Loucy (cell line): ENCODE measurements at regions not wholly inside any gene's neighbourhood (a gene's known extent, or its start where the extent isn't known, plus 50 kb on each side); places are given as distances from the start of the nearest gene placed in this dataset.

ENCODE experiments used
- H2AFZ ChIP-seq: fragments of 200-600 bp; sonication (generic); 2 replicates; pipeline ENCODE4 v1.6.0; 2016; ENCODE audit warnings: antibody characterized with exemption, mild to moderate bottlenecking, low read length, moderate library complexity
- H3F3A ChIP-seq: fragments of 200-600 bp; 2 replicates; pipeline ENCODE4 v1.6.0; 2016; ENCODE audit warnings: antibody characterized with exemption, low read depth, mild to moderate bottlenecking
- H3K27me3 ChIP-seq: fragments of 200-600 bp; sonication (generic); 2 replicates; pipeline ENCODE4 v1.6.1; 2014; ENCODE audit warnings: low read length, mild to moderate bottlenecking; ENCODE audit not compliant: insufficient read depth, poor library complexity, severe bottlenecking
- H3K36me3 ChIP-seq: fragments of 200-600 bp; sonication (generic); 2 replicates; pipeline ENCODE4 v1.6.1; 2016; ENCODE audit warnings: low read length; ENCODE audit not compliant: insufficient read depth
- H3K4me1 ChIP-seq: fragments of 200-600 bp; sonication (generic); 2 replicates; pipeline ENCODE4 v1.5.1; 2014; ENCODE audit warnings: low read length, mild to moderate bottlenecking; ENCODE audit not compliant: insufficient read depth, poor library complexity, severe bottlenecking
- H3K4me2 ChIP-seq: fragments of 200-600 bp; sonication (generic); 2 replicates; pipeline ENCODE4 v1.6.0; 2014; ENCODE audit warnings: antibody characterized with exemption, low read length, low read depth, mild to moderate bottlenecking; ENCODE audit not compliant: poor library complexity, severe bottlenecking
- H3K4me3 ChIP-seq: fragments of 200-600 bp; sonication (generic); 2 replicates; pipeline ENCODE4 v1.5.1; 2014; ENCODE audit warnings: low read length, mild to moderate bottlenecking, mixed read lengths; ENCODE audit not compliant: poor library complexity, severe bottlenecking
- H3K79me2 ChIP-seq: fragments of 200-600 bp; sonication (generic); 2 replicates; pipeline ENCODE4 v1.6.1; 2014; ENCODE audit warnings: low read length; ENCODE audit not compliant: insufficient read depth
- H3K9ac ChIP-seq: fragments of 200-600 bp; sonication (generic); 2 replicates; pipeline ENCODE4 v1.6.0; 2014; ENCODE audit warnings: mild to moderate bottlenecking, low read depth, low read length, moderate library complexity; ENCODE audit not compliant: poor library complexity, severe bottlenecking
- H3K9me2 ChIP-seq: fragments of 200-600 bp; sonication (generic); replicated peaks from 2 replicates; pipeline ENCODE4 v1.6.1; 2016; ENCODE audit warnings: low read depth, low read length, mixed read lengths
- H3K9me3 ChIP-seq: fragments of 200-600 bp; sonication (generic); 2 replicates; pipeline ENCODE4 v1.6.1; 2014; ENCODE audit warnings: mild to moderate bottlenecking, antibody characterized with exemption, low read length, low read depth; ENCODE audit not compliant: insufficient read depth
- H4K20me1 ChIP-seq: fragments of 200-600 bp; sonication (generic); 2 replicates; pipeline ENCODE4 v1.6.0; 2014; ENCODE audit warnings: antibody characterized with exemption, low read length, mild to moderate bottlenecking; ENCODE audit not compliant: insufficient read depth, poor library complexity, severe bottlenecking
- EZH2phosphoT487 ChIP-seq: fragments of 200-600 bp; IDR thresholded peaks from 2 replicates; pipeline ENCODE4 v1.6.1; 2018; ENCODE audit warnings: antibody characterized with exemption, mild to moderate bottlenecking, moderate library complexity, borderline replicate concordance
- TF ChIP-seq, protein P1 (sequence below): fragments of 200-600 bp; sonication (generic); conservative IDR thresholded peaks from 2 replicates; pipeline ENCODE4 v1.5.1; 2014; ENCODE audit warnings: mild to moderate bottlenecking, antibody characterized with exemption, low read length

DNA sequence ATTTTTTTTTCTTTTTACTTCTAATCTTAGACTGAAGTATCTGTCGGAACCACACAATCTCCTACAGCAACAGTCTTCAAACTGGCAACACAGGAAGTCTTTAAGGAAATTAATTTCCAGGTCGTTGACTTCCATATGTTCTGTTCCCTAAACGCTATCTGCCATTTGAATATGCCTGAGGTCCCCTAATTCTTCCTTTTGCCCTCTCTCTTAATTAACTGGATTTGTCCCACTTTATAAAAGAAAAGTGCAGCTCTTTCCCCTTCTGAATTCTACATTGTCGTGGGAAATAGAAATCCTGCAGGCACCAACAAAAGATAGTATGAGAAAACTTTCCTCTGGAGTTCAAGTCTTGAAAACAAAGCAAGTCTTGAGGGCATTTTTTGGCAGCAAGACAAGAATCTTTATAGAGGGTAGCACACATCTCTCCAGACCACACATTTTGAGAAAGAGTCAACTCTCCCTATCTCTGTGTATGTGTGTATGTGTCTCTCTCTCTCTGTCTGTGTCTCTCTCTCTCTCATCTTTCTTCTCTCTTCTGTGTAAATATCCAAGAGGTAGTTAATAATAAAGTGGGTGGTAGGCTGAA lies 879.8 kb downstream of the SOCS6 start:
- no peak overlapping the region for H3K9ac ChIP-seq
- no peaks in the 10 kb centered on the region for H3F3A ChIP-seq
- H4K20me1 ChIP-seq, result no peaks in the 10 kb centered on the region
- no peak overlapping the region for H2AFZ ChIP-seq
- no peaks in the 10 kb centered on the region for H3K36me3 ChIP-seq
- H3K27me3 ChIP-seq, result no peaks in the 10 kb centered on the region
- no peaks in the 10 kb centered on the region for H3K9me2 ChIP-seq
- no peaks in the 10 kb centered on the region for H3K9me3 ChIP-seq
- no peaks in the 10 kb centered on the region for H3K4me1 ChIP-seq
- H3K4me2 ChIP-seq, result no peak overlapping the region
- H3K4me3 ChIP-seq, result no peak overlapping the region
- no peaks in the 10 kb centered on the region for H3K79me2 ChIP-seq
- TF ChIP-seq EZH2phosphoT487, result no peak
- TF ChIP-seq, protein P1, sequence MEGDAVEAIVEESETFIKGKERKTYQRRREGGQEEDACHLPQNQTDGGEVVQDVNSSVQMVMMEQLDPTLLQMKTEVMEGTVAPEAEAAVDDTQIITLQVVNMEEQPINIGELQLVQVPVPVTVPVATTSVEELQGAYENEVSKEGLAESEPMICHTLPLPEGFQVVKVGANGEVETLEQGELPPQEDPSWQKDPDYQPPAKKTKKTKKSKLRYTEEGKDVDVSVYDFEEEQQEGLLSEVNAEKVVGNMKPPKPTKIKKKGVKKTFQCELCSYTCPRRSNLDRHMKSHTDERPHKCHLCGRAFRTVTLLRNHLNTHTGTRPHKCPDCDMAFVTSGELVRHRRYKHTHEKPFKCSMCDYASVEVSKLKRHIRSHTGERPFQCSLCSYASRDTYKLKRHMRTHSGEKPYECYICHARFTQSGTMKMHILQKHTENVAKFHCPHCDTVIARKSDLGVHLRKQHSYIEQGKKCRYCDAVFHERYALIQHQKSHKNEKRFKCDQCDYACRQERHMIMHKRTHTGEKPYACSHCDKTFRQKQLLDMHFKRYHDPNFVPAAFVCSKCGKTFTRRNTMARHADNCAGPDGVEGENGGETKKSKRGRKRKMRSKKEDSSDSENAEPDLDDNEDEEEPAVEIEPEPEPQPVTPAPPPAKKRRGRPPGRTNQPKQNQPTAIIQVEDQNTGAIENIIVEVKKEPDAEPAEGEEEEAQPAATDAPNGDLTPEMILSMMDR, result no peak

DNA sequence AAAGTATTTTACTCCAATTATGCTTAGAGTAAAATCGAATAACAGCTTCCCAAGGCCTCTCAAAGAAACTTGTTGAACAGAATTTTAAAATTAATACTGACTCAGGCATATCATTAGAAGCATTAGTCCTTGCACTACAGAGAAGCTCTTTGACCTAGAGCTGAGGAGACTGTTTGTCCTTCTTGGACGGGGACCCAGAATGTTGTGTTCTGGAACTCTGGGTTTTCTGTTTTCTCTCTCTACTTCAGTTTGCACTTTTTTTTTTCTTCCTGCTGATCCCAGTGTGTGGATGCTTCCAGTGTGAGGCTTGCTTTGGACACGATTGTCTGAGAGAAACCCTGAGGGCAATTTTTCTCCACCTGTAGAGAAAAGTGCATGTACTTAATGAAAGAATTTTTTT lies 847.6 kb downstream of the SOCS6 start:
- no peak overlapping the region for H2AFZ ChIP-seq
- TF ChIP-seq, protein P1, result no peak
- TF ChIP-seq EZH2phosphoT487, result no peak
- H3K79me2 ChIP-seq, result no peaks in the 10 kb centered on the region
- H3K9me3 ChIP-seq, result no peaks in the 10 kb centered on the region
- H3K4me2 ChIP-seq, result no peak overlapping the region
- no peaks in the 10 kb centered on the region for H3K36me3 ChIP-seq
- no peaks in the 10 kb centered on the region for H4K20me1 ChIP-seq
- H3K4me1 ChIP-seq, result no peaks in the 10 kb centered on the region
- H3K9me2 ChIP-seq, result no peaks in the 10 kb centered on the region
- no peaks in the 10 kb centered on the region for H3F3A ChIP-seq
- no peak overlapping the region for H3K4me3 ChIP-seq
- no peaks in the 10 kb centered on the region for H3K27me3 ChIP-seq
- H3K9ac ChIP-seq, result no peak overlapping the region

DNA sequence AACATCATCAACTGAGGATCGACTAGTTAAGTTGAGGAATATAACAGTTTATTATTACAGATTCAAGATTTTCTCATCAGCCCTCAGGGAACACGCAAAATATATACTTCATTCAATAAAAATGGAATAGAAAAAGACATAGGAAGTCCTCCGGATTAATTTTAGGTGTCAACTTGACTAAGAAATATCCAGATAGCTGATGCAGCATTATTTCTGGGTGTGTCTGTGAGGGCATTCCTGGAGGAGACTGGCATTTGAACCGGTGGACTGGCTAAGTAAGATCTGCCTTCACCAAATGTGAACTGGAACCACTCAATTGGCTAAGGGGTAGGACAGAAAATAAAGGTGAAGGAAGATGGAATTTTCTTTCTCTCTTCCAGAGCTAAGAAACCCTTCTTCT lies 845.3 kb downstream of the SOCS6 start:
- no peak overlapping the region for H3K9ac ChIP-seq
- no peaks in the 10 kb centered on the region for H3K9me2 ChIP-seq
- H3K4me3 ChIP-seq, result no peak overlapping the region
- H2AFZ ChIP-seq, result no peak overlapping the region
- TF ChIP-seq EZH2phosphoT487, result no peak
- TF ChIP-seq, protein P1, result no peak
- H3K36me3 ChIP-seq, result no peaks in the 10 kb centered on the region
- H3F3A ChIP-seq, result no peaks in the 10 kb centered on the region
- H3K4me1 ChIP-seq, result no peaks in the 10 kb centered on the region
- H3K79me2 ChIP-seq, result no peaks in the 10 kb centered on the region
- no peak overlapping the region for H3K4me2 ChIP-seq
- H3K9me3 ChIP-seq, result peaks cover 3% of the 10 kb centered on the region; the same call in 1 of the 2 replicates
- no peaks in the 10 kb centered on the region for H3K27me3 ChIP-seq
- no peaks in the 10 kb centered on the region for H4K20me1 ChIP-seq
